ENCODE measurements at regions not wholly inside any gene's neighbourhood (a gene's known extent, or its start where the extent isn't known, plus 50 kb on each side); places are given as distances from the start of the nearest gene placed in this dataset.
A peak's percentile ranks its signal among the peaks of the same experiment; 100 is the strongest.

DNA sequence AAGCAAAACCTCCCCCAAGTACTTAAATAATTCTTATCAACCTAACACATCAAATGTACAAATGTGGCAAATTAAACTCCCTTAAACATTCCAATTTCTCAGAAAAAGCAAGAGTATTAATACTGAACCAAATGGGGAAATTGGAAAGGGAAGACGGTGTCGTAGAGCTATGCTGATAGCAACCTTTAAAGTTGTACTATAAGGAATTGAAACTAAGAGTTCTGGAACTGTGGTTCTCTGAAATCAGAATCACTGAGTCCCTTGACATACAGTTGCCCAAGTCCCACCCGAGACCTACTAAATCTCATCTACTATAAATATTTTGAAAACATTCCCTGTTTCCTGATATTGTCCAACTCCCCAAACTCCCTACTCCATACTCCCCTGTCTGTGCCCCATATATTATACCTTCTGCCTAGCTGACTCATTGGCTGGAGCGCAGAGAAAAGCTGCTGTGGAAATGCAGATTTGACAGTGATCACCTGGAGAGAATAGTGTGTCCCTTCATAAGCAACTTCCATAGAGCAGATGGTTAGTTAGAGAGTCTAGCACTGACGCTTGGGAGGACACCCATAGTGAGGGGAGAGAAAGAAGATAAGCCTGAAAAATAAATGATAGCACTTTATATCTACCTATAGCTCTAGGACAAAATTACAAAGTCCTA, 51.4 kb upstream of the ITM2B start:
- DNase-seq: peak in 1 of 14 donors; percentile 89

DNA sequence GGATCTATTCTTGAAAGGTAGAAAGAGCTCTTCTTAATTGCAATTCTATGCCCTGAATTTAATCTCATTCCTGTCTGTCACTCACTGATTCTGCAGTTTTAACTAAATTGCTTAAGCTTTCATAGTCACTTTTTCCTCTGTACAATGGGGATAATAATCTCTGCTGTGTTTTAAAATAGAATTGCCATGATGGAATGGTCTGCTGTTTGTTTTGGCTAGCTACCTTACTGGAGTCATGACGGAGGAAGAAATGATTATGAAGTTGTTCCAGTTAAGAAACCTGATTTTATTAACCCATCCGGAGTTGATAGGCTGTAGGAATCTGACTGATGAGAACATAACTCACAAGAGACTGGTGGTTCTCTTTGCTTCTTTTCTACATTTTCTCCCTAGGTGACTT, 54.9 kb upstream of the ITM2B start:
- no peak for DNase-seq

DNA sequence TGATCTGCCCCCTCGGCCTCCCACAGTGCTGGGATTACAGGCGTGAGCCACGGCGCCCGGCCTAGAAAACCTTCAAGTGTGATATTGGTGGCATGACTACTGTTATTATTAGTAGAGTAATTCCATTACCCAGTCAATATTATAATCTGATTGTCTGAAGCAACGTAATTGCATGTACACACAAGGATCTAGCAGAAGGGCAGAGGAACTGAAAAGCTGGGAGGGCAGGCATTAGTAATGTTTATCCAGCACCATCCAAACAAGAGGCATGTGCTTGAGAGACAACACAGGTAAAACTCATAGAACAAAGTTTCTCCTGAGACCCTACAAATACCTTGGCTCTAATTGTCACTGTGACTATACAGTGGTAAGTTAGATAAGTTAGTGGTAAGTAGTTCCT, 56.2 kb upstream of the ITM2B start:
- no peak for DNase-seq

DNA sequence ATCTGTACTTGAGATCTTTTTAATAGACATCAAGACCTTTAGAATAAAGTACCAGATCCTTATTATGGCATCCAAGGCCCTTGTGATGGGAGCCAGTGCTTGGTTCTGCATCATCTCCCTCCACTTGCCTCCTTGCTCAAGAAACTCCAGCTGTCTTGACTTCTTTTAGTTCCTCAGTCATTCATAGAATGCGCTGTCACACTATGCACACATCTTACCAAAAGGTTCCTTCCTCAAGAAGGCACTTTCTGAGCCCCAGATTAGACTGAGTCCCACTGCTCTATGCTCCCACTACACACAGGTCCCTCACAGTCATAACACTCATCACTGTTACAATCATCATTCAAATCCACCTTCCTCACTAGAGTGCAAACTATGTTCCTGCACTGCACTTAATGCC, 57.8 kb upstream of the ITM2B start:
- no peak for DNase-seq

DNA sequence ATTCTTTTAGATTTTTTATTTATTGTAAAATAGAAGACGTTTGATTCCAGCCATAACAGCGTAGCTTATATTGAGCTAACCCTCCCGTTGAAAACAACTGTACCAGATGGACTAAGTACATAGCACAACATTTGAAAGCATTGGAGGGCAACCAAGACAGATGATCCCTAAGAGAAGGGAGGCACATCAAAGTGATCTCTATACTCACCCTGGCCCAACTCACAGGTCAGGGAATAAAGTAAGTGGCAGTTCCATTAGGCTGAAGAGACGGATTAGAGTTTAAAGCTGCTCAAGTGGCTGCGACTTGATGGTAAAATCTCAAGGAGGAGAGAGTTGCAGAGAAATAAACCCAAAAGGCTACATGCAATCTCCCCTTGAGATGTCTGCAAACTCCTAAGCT, 65.1 kb upstream of the ITM2B start:
- no peak for DNase-seq

DNA sequence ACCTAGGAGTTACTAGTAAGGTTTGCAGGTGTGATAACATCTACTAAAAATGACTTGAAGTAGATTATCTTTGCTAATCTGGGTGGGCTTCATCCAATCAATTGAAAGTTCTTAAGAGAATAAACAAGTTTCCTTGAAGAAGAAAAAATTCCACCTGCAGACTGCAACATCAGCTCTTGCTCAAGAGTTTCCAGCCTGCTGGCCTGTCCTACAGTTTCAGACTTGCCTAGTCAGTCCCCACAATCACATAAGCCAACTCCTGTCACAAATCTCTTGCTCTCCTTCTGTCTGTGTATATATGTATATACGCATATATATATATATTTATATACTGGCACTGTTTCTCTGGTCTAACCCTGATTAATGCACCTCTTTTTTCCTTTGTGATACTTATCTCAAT, 67.3 kb upstream of the ITM2B start:
- no peak for DNase-seq

DNA sequence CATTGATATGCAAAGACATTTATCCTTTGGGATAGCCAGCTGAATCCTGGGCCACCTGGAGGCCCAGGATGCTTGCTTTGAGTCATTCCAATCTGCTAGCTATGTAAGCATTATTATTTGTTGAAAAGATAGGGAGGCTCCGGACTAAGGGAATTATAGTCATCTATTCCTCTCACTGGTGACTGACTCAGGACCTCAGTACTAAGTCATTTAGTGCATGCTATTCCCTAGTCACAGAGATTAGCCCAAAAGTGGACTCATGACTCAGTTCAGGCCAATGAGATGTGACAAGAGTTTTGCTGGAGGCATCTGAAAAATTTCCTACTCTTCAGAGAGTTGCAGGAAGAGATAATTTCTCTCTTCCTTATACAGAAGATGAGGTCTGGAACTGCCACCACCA, 67.9 kb upstream of the ITM2B start:
- DNase-seq: no peak

DNA sequence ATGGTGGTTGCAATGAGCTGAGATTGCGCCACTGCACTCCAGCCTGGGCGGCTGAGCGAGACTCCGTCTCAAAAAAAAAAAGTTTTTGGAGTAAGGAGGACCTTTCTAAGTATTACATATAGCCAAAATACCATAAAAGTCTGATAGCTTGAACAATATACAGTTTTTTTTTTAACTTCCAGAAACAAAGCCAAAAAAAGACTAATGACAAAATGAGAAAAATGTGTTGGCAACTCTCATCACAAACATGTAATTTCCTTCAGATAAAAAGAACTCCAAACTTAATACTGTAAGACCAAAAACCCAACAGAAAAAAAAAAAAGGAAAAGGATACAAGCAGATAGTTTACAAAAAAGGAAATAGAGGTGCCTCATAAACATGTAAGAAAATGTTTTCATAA, 68.2 kb upstream of the MED4 start:
- DNase-seq: no peak

DNA sequence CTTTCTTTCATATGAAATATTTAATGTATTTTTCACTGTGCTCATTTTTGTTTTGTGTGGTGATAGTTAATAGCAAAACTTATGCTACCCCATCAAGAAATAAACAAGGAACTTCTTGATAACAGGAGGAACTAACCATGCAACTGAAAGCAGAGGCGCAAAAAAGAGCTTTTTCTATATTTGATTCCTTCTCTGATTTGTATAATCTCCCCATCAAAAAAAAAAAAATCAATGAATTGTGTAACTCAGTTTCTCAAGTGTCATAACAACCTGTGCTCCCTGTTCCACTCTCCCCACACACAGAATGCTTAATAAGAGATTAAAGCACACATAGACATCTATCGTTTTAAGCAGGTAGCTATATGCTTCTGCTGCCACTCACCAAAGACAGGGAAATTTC, 67.3 kb upstream of the MED4 start:
- DNase-seq: no peak

DNA sequence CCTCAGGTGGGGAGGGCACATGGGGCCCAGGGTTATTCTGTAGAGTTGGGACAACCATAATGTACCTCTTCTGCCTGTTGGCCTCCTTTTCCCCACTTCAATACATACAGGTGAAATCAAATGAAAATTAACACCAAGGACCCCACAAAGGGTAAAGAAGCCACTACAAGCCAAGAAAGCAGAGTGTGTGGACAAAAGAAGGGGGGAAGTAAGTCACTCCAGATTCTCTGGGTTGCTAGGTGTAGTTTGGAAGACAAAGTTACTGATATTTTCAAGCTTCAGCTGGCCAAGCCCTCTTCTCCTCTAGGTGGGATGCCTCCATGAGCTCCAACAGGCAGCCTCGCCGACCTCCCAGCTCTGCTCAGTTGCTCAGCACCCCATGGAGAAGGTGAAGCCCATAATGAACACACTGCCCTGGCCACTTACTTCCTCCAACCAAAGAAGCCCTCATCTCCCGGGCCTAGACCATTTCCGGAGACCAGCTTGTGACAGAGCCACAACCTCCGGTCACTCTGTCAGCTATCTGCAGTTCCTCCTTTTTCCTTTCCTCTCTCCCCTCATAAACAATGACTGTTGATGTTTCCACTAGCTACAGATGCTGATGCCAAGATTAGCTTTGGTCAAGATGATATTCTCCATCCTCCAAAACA, 66.8 kb upstream of the MED4 start:
- DNase-seq: peak in 10 of 14 donors; percentile 14 to 65 (median 35)

DNA sequence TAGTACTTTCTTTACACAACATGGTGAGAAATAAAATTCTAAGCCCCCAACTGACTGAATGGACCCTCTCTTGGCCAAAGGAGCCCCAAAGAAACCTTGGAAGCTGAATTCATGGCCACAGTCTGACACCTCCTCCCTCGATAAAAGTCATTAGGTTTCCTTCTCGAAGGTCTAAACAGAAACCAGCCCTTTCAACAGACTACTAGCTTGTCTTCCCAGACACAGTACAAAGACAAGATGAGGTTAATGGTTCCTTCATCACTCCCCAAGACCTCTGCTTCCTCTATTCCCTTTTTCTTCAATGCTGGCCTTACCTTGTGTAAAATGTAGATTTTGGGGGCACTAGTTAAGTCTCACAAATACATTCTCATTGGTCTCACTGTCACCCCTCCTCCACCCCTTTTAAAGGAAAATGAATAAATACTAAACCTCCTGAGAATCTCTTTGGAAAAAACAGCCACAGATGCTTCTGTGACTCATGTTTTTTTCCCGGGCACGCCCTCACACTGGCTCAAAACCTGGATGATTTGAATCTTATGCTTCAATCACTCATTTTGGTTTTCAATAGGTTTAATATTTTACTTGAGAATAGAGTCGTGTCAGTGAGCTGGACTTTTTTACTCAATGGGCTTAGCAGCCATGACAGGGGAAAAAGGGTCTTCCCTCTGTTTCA, 65.8 kb upstream of the MED4 start:
- no peak for DNase-seq

DNA sequence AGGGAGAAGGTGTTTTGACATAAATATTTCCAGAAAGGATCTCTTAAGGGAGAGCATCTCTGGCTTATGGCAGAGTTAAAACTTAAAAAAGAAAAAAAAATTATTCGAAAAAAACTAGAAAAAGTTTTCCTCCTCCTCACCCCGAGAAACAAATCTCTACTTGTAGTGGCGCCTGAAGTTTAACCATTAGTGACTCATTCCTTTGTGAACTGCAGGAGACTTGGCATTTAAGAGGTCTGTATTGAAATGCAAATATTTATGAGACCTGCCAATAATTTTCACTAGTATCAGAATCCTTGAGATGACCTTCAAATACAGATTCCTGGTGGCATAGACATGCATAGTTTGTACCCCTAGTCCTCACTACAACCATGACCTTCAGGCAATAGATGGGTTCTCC, 64.9 kb upstream of the MED4 start:
- no peak for DNase-seq

DNA sequence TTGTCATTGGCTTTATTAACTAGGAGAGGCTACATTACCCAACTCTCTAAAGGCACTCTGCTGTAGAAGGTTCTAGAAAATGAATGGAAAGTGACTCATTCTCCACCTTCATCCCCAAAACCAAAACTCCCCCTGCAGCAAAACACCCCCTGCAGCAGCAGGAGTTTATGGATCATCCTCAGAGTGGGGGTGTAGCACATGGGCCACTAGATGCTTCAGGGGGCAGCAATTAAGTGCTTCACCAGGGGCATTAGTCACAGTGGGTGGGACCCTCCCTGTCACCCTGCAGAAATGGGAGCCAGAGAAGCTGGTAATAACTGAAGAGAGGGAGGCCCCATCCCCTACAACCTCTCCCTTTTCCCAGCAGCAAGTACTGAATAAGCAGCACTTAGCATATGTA, 64.5 kb upstream of the MED4 start:
- DNase-seq: peak in 1 of 14 donors; percentile 14

DNA sequence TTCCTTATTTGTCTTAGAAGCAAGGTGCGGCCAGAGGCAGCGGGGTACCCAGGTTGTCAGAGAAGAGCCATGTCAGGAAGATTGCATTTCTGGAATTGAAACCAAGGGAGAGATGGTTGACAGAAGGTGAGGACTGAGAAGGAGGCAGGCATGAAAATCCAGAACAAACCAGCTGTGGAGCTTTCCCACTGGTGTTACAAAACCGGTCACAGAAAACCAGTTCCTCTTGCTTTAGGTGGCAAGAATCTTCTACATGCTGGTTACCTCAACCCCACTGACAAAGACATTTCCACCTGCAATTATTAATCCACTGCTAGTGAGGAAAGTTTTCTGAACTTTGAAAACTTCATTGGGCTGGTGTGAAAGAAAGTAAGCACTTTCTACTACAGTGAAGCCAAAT, 64.0 kb upstream of the MED4 start:
- no peak for DNase-seq

DNA sequence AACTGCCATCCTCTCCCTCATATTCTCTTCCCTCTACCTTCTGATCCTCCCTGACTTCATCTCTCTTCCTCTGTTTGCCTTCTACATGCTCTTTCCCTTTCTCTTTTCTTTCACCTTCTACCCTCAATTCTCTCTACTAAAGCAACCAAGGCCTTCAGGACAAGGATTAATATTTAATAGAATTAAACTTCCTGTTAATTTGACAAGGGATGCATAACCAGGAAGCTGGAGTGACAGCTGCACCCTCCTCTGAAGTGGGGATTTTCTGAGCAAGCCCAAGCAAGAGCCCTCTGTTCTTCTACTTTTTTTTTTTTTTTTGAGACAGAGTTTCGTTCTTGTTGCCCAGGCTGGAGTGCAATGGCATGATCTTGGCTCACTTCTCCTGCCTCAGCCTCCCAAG, 63.4 kb upstream of the MED4 start:
- DNase-seq: no peak

DNA sequence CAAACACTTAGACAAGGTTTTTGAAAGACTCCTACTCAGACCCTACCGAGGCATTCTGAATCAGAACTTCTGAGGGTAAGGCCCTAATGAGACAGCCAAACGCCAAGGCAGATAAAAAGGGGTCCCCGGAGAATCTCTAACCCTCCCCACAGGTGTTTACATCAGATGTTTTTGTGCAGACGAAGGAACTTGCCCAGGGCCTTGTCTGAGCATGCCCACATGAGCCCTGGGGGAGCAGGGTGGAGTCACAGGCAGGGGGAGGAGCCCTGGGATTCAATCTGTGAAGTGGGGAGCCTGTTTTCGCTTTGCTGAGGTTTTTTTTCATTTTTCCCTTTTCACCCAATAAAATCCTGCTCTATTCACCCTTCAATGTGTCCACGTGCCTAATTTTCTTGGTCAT, 61.6 kb upstream of the MED4 start:
- peak in 1 of 14 donors; percentile 23 for DNase-seq

DNA sequence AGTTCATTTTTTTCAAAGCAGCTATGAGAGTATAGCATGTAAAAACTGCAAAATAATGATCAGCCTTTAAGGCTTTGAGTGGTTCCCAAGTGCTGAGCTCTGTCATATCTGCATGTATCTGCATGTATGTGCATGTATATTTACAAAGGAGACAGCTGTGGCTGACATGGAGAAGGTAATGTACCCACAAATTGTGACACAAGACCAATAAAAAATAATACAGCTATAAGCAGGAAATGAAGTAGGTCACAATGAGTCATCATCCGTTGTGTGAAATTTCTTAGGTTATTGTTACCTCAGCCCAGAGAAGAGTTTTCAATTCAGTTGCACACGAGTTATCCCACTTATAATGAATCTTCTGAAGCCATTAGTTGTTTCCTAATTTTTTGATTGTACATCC, 60.9 kb upstream of the MED4 start:
- DNase-seq: no peak

DNA sequence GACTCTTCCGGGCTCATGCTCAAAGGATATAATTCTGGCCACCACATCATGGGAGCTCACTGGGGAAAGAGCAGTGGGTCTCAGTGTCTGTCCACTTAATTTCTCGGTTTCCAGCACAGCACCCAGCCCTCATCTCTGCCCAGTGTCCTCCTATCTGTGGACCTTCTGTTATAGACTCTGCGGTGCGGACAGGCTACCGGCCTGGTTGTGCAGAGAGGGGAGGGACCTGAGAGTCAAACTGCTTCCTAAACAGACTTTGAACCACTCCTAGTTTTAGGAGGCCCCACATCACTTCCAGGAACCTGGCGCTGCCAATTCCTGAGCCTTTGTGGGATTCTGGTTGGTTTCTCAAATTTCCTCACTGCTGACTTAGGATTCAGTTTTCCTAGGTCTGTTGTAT, 59.8 kb upstream of the MED4 start:
- DNase-seq: no peak

DNA sequence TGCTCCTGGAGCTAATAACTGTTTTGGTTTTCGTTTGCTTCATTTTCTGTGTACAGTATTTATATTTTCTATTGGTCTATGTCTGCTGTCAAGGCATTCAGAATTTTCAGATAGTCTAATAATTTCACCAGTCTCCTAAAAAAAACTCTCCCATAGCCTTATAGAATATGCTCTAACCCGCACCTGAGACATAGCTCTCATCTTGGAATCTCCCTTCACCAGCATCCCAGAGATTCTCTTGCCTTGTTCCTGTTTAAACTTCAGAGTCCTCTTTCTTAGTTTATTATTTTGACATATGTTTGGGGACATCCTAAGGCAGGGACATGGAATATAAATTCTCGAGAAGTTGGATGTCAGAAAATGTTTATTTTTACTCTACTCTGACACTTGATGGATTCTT, 58.3 kb upstream of the MED4 start:
- no peak for DNase-seq

DNA sequence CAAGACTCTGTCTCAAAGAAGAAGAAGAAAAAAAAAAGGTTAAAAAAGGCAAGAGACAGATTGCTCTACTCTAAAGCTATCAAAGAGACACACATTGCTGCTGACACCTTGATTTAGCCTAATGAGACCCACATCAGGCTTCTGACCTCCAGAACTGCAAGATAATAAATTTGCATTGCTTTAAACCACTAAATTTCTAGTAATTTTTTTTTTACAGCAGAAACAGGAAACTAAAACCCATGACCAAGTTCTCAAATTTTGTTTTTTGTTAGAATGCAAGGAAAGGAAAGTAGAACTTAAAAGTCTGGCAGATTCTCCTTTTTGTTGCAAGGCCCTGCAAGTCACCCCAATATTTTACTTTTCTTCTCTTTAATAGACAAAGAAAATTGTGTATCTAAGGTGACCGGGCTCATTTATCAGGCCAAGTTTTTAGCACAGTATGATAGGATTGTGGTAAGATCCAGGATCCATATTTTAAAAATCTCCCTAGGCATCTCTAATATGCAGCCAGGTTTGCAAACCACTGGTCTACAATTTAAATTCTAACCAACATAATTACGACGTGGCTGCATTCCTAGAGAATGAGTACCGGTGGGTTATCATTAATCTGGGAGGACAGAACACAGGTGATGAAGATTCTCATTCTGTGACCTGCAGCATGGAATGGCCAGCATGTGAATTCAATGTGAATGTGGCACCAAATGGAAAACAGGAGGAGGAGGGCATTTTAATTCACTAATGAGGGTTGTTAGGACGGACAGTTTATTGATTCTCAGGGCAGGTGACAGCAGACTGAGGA, 56.7 kb upstream of the MED4 start:
- peak in 1 of 14 donors; percentile 55 for DNase-seq

DNA sequence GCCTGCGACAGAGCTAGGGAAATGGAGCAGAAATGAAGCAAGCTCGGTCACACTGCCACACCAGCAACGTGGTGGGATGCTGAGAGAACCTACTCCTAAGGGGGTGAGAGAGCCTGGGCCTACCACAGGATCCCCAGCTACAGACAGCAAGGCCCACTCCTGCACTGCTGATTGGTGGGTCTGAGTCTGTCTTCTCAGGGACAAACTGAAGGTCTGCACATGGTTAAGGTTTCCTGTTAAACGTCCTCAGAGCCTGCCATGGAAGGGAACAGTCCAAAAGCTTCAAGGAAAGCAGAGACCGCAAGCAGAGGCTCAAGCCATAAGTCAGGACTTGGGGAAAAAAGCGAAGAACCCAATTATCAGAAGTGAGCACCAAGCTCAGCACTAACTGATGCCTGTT, 53.5 kb upstream of the MED4 start:
- DNase-seq: no peak

DNA sequence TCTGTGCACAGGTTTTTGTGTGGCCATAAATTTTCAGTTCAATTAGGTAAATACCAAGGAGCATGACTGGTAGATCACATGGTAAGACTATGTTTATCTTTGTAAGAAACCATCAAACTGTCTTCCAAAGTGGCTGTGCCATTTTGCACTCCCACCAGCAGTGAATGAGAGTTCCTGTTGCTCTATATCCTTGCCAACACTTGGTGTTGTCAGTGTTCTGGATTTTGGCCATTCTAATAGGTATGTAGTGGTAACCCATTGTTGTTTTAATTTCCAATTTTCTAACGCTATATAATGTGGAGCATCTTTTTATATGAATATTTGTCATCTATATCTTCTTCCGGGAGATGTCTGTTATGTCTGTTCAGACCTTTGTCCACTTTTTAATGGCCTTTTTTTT, 51.7 kb upstream of the MED4 start:
- DNase-seq: no peak

DNA sequence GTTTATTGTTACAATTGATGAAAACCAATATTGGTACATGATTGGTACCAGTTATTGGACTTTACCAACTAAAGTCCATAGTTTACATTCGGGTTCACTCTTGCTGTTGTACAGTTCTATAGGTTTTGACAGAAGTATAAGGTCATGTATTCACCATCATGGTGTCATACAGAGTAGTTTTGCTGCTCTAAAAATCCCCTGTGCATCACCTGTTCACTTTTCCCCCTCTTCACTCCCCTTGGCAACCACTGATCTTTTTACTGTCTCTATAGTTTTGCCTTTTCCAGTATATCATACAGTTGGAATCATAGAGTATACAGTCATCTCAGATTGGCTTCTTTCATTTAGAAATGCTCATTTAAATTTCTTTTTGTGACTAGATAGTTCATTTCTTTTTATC, 51.2 kb upstream of the MED4 start:
- no peak for DNase-seq
